ENCODE measurements at regions not wholly inside any gene's neighbourhood (a gene's known extent, or its start where the extent isn't known, plus 50 kb on each side); places are given as distances from the start of the nearest gene placed in this dataset.
"Not testable (repeated sequence)": the region's sequence is repeated elsewhere in the genome, so short reads cannot be mapped to it uniquely, and the experiment has no call there.

GRCh38 chr3:196147116-196147515 lies 64.1 kb downstream of the ZDHHC19 start:
- no peak for DNase-seq

- no peak for DNase-seq
Observed at GRCh38 chr3:196145468-196146262, 63.8 kb upstream of the TFRC start.

- peak; percentile 14 for DNase-seq
Observed at GRCh38 chr3:196144383-196145105, 62.7 kb upstream of the TFRC start.

- no peak for DNase-seq
Observed at GRCh38 chr3:196143708-196144382, 62.0 kb upstream of the TFRC start.

GRCh38 chr3:196142202-196142956 lies 60.5 kb upstream of the TFRC start:
- no peak for DNase-seq

- DNase-seq, result no peak
Observed at GRCh38 chr3:196141866-196142201, 59.9 kb upstream of the TFRC start.

- no peak for DNase-seq
Observed at GRCh38 chr3:196141052-196141865, 59.4 kb upstream of the TFRC start.

GRCh38 chr3:196140224-196140623 lies 58.3 kb upstream of the TFRC start:
- DNase-seq, result no peak

- no peak for DNase-seq
Observed at GRCh38 chr3:196139281-196139680, 57.4 kb upstream of the TFRC start.

GRCh38 chr3:196138482-196139254 lies 56.8 kb upstream of the TFRC start:
- DNase-seq, result no peak

GRCh38 chr3:196136640-196136989 lies 54.7 kb upstream of the TFRC start:
- not testable (repeated sequence) for DNase-seq

- no peak for DNase-seq
Observed at GRCh38 chr3:196135693-196136639, 54.1 kb upstream of the TFRC start.

- no peak for DNase-seq
Observed at GRCh38 chr3:196134691-196135090, 52.8 kb upstream of the TFRC start.

- DNase-seq, result not testable (repeated sequence)
Observed at GRCh38 chr3:196133869-196134268, 52.0 kb upstream of the TFRC start.

GRCh38 chr3:196131921-196132320 lies 50.0 kb upstream of the TFRC start:
- DNase-seq, result no peak

Data from activated naive CD4-positive, alpha-beta T cell treated with Interleukin-2 at 50 U/mL for 16 hours (primary cell).